ENCODE measurements at regions not wholly inside any gene's neighbourhood (a gene's known extent, or its start where the extent isn't known, plus 50 kb on each side); places are given as distances from the start of the nearest gene placed in this dataset.

DNA sequence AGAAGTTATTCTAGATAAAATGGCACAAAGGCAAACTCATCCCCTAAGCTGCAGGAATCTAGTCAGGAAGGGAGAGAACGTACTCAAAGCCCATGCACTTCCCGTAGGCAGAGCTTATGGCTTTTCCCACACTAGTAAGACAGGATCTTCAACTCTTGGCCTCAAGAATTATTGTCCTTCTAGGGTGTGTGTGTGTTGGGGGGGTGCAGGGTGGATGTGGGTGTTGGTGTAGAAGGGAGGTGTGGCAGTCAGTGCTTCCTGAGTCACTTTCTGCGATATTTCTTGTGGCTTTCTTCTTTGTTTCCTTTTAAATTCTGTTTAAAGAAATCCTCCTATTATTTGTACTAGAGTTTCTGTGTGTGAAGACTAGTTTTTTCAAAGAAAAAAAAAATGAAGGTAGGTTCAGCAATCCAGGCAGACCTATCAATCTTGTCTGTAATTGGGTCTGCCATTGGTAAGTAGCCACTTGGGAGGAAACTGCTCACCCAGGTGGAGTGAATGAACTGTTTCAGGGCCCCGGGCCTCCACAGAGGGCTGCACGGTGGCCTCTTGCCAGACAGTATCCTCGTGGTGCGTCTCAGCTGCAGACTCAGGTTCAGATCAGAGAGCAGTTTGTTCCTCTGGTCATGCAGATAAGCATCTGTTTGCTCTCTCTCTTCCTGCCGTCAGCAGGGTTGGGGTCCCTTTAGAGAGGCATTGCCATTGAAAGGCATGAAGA is 131.9 kb downstream of the NPR3 start:
- Mint-ChIP-seq H3K9me3 (peaks cover 0 to 2% (median 0%) of the 10 kb centered on the region in 8 donors), H3K27ac (no peak overlapping the region), H3K27me3 (peaks cover 0 to 2% of the 10 kb centered on the region in 2 donors), H3K4me3 (no peak overlapping the region), H3K36me3 (no peaks in the 10 kb centered on the region), H3K4me1 (no peaks in the 10 kb centered on the region)
- intact Hi-C loops (cut with micrococcal nuclease), result no loop called here
- Histone ChIP-seq H3K27me3 (ENCODE audit: insufficient read depth, low read length) (no peaks in the 10 kb centered on the region), H3K27ac (ENCODE audit: low read depth, low read length) (no peak overlapping the region), H3K36me3 (ENCODE audit: insufficient read depth, low read length) (no peaks in the 10 kb centered on the region), H3K4me1 (ENCODE audit: insufficient read depth, low read length) (no peaks in the 10 kb centered on the region), H3K9me3 (ENCODE audit: control insufficient read depth in 1 of 2, low read length in 2 of 2) (no peaks in the 10 kb centered on the region), H3K4me3 (ENCODE audit: low read length in 2 of 2) (no peak overlapping the region)
- ChIA-PET CTCF (ENCODE audit: partially characterized antibody) (no interaction called here), POLR2A (ENCODE audit: partially characterized antibody) (no interaction called here)
- DNase-seq, result no peak

DNA sequence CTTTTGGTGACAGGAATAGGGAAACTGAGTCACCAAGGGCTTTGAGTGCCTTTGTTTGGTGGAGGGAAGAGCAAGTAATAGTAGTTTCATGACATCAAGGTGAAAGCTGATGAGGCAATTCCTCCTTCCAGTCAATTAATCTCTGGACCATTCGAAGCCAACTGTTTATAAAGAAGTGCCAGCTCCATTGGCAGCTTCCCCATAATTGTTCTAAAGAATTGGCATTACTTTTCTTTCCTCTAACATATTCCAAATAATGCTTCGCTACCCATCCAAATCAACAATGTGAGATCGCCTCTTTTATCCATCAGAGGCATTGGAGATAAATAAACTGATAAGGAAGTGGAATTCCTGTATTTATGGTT is 132.4 kb downstream of the NPR3 start:
- H3K36me3 Mint-ChIP-seq, result no peaks in the 10 kb centered on the region
- no peak overlapping the region for H3K4me3 ChIP-seq (ENCODE audit: low read length in 2 of 2)
- no peak overlapping the region for H3K4me3 Mint-ChIP-seq
- peaks cover 0 to 2% of the 10 kb centered on the region in 2 donors for H3K27me3 Mint-ChIP-seq
- no peak for DNase-seq
- CTCF ChIA-PET (ENCODE audit: partially characterized antibody), result no interaction called here
- no peak overlapping the region for H3K27ac ChIP-seq (ENCODE audit: low read depth, low read length)
- no peak overlapping the region for H3K27ac Mint-ChIP-seq
- POLR2A ChIA-PET (ENCODE audit: partially characterized antibody), result no interaction called here
- no peaks in the 10 kb centered on the region for H3K9me3 ChIP-seq (ENCODE audit: control insufficient read depth in 1 of 2, low read length in 2 of 2)
- H3K9me3 Mint-ChIP-seq, result peaks cover 0 to 2% (median 0%) of the 10 kb centered on the region in 8 donors
- H3K36me3 ChIP-seq (ENCODE audit: insufficient read depth, low read length), result no peaks in the 10 kb centered on the region
- intact Hi-C loops (cut with micrococcal nuclease), result no loop called here
- H3K27me3 ChIP-seq (ENCODE audit: insufficient read depth, low read length), result no peaks in the 10 kb centered on the region
- H3K4me1 ChIP-seq (ENCODE audit: insufficient read depth, low read length), result no peaks in the 10 kb centered on the region
- no peaks in the 10 kb centered on the region for H3K4me1 Mint-ChIP-seq

DNA sequence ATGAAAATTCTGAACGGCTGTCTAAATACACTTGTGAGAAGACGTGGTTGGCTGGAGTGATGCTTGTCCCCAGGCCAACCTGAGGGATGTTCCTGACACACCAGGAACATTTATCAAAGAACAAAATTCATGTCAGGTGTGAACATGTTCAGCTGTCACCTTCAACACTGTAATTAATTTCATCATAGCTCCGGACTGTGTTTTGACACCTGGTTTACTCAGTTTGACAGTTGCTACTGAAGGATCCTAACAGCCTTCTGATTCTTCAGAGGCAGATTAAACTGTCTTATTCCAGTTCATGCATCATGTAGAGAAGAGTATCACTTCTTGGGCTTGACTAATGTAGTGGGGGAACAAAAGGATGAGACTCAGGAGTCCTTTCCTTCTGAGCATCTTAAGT is 134.1 kb downstream of the NPR3 start:
- ChIA-PET CTCF (ENCODE audit: partially characterized antibody) (no interaction called here), POLR2A (ENCODE audit: partially characterized antibody) (no interaction called here)
- intact Hi-C loops (cut with micrococcal nuclease), result no loop called here
- Mint-ChIP-seq H3K4me1 (no peaks in the 10 kb centered on the region), H3K4me3 (no peak overlapping the region), H3K27me3 (peaks cover 0 to 2% of the 10 kb centered on the region in 2 donors), H3K9me3 (peaks cover 0 to 2% (median 0%) of the 10 kb centered on the region in 8 donors), H3K36me3 (no peaks in the 10 kb centered on the region), H3K27ac (no peak overlapping the region)
- DNase-seq, result no peak
- no peaks in the 10 kb centered on the region for H3K4me1 ChIP-seq (ENCODE audit: insufficient read depth, low read length)
- no peak overlapping the region for H3K4me3 ChIP-seq (ENCODE audit: low read length in 2 of 2)
- H3K27me3 ChIP-seq (ENCODE audit: insufficient read depth, low read length), result no peaks in the 10 kb centered on the region
- no peaks in the 10 kb centered on the region for H3K36me3 ChIP-seq (ENCODE audit: insufficient read depth, low read length)
- no peaks in the 10 kb centered on the region for H3K9me3 ChIP-seq (ENCODE audit: control insufficient read depth in 1 of 2, low read length in 2 of 2)
- H3K27ac ChIP-seq (ENCODE audit: low read depth, low read length), result no peak overlapping the region

DNA sequence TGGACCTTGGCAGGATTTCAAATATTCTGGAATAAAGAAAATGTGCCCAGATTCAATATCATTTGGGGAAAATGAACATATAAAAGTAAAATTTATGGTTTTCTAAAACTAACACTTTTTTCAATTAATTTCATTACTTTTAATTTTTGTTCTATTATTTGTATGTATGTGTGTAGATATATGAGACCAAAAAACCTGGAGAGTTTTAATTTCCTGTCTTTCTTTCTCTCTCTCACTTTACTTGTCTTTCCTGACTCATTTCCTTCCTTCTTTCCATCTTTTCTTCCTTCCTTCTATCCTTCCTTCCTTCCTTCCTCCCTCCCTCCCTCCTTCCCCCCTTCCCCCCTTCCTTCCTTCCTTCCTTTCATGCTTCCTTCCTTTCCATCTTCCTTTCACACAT is 137.0 kb downstream of the NPR3 start:
- no peaks in the 10 kb centered on the region for H3K4me1 ChIP-seq (ENCODE audit: insufficient read depth, low read length)
- Mint-ChIP-seq H3K4me3 (no peak overlapping the region), H3K27ac (no peak overlapping the region), H3K36me3 (no peaks in the 10 kb centered on the region), H3K4me1 (no peaks in the 10 kb centered on the region), H3K27me3 (peaks cover 0 to 2% of the 10 kb centered on the region in 2 donors), H3K9me3 (peaks cover 0 to 4% (median 2%) of the 10 kb centered on the region in 8 donors)
- no peaks in the 10 kb centered on the region for H3K27me3 ChIP-seq (ENCODE audit: insufficient read depth, low read length)
- H3K9me3 ChIP-seq (ENCODE audit: control insufficient read depth in 1 of 2, low read length in 2 of 2), result no peaks in the 10 kb centered on the region
- intact Hi-C loops (cut with micrococcal nuclease), result no loop called here
- POLR2A ChIA-PET (ENCODE audit: partially characterized antibody), result no interaction called here
- H3K4me3 ChIP-seq (ENCODE audit: low read length in 2 of 2), result no peak overlapping the region
- DNase-seq, result no peak
- no peak overlapping the region for H3K27ac ChIP-seq (ENCODE audit: low read depth, low read length)
- CTCF ChIA-PET (ENCODE audit: partially characterized antibody), result no interaction called here
- H3K36me3 ChIP-seq (ENCODE audit: insufficient read depth, low read length), result no peaks in the 10 kb centered on the region

DNA sequence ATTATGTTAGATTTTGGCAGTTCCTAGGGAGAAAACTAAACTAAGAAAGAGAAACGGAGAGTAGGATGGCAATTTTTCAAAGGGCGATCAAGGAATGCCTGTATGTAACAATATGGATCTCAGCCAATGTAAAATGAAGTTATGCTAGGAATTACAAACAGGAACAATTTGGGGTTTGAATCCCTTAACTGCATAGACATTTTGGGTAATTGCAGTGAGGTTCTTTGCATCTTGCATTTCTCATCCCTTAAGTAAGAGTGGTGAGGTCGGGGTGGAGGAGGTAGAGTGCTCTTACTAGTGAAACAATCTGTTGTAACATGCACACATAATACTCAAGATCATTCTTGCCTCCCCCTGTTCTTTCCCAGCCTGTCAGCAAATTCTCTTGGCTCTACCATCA is 137.6 kb downstream of the NPR3 start:
- Histone ChIP-seq H3K27me3 (ENCODE audit: insufficient read depth, low read length) (no peaks in the 10 kb centered on the region), H3K9me3 (ENCODE audit: control insufficient read depth in 1 of 2, low read length in 2 of 2) (no peaks in the 10 kb centered on the region), H3K4me1 (ENCODE audit: insufficient read depth, low read length) (no peaks in the 10 kb centered on the region), H3K27ac (ENCODE audit: low read depth, low read length) (no peak overlapping the region), H3K4me3 (ENCODE audit: low read length in 2 of 2) (no peak overlapping the region), H3K36me3 (ENCODE audit: insufficient read depth, low read length) (no peaks in the 10 kb centered on the region)
- Mint-ChIP-seq H3K36me3 (no peaks in the 10 kb centered on the region), H3K4me1 (no peaks in the 10 kb centered on the region), H3K9me3 (peaks cover 0 to 4% (median 2%) of the 10 kb centered on the region in 8 donors), H3K27me3 (peaks cover 0 to 2% of the 10 kb centered on the region in 2 donors), H3K27ac (no peak overlapping the region), H3K4me3 (no peak overlapping the region)
- CTCF ChIA-PET (ENCODE audit: partially characterized antibody), result no interaction called here
- intact Hi-C loops (cut with micrococcal nuclease), result no loop called here
- POLR2A ChIA-PET (ENCODE audit: partially characterized antibody), result no interaction called here
- DNase-seq, result no peak

DNA sequence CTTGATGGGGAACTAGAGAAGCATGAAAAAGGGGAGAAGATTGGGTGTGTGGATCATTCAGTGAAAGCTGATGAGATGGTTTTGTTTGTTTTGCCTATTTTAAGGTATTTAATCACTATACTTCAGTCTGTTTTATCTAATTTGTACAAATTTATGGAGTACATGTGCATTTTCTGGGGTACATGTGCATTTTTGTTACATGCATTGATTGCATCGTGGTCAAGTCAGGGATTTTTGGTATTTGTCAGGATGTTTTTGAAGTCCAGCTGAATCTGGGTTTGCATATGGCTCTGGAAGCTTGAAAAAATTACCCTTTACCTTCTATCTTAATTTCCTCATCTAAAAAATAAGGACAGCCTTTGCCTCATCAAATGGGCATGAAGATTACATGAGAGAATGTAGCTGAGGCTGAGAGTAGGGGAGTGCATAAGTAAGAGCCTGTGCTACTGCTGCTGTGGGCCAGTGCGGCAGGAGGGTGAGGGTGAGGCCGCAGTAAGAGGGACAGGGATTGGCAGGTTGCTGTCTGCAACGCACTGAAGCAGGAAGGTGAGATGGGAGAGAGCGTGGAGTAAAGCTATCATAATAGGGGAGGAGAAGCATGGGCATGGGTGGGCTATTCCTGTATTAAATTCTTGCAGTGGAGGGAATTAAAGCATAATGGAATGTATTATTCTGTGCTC is 139.8 kb downstream of the NPR3 start:
- no peaks in the 10 kb centered on the region for H3K4me1 Mint-ChIP-seq
- no peaks in the 10 kb centered on the region for H3K36me3 Mint-ChIP-seq
- Histone ChIP-seq H3K4me1 (ENCODE audit: insufficient read depth, low read length) (no peaks in the 10 kb centered on the region), H3K27me3 (ENCODE audit: insufficient read depth, low read length) (no peaks in the 10 kb centered on the region), H3K4me3 (ENCODE audit: low read length in 2 of 2) (no peak overlapping the region), H3K36me3 (ENCODE audit: insufficient read depth, low read length) (no peaks in the 10 kb centered on the region), H3K27ac (ENCODE audit: low read depth, low read length) (no peak overlapping the region), H3K9me3 (ENCODE audit: control insufficient read depth in 1 of 2, low read length in 2 of 2) (no peaks in the 10 kb centered on the region)
- DNase-seq, result no peak
- no peak overlapping the region for H3K4me3 Mint-ChIP-seq
- no peak overlapping the region for H3K27ac Mint-ChIP-seq
- H3K9me3 Mint-ChIP-seq, result peaks cover 0 to 6% (median 3%) of the 10 kb centered on the region in 8 donors
- H3K27me3 Mint-ChIP-seq, result peaks cover 0 to 2% of the 10 kb centered on the region in 2 donors
- POLR2A ChIA-PET (ENCODE audit: partially characterized antibody), result no interaction called here
- CTCF ChIA-PET (ENCODE audit: partially characterized antibody), result no interaction called here
- intact Hi-C loops (cut with micrococcal nuclease), result no loop called here

DNA sequence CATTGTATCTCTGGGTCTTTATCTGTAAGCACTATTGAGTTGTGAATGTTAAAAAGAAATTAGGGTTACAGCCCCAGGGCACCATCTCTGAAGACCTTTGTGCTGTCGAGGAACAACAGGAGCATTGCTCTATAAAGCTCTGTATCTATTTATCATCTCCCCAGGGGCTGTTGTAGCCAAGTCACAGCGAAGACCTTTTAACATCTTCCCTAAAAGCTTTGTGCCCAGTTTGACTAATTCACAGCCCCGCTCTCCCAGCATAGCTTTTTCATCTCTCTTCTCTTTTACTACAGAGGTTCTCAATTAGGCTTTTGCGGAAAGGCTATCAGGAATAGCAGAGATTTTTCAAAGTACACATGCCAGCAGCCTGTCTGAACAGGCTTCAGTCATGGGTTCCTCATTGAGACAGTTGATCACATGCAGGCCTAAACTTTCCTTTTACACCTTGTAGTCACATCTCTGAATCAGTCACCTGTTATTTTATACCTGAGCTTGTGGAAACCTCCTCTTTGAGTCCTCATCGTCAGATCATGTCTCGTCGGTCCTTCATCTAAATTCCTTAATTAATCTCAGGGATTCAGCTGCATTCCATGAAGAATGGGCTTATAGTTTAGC is 140.5 kb downstream of the NPR3 start:
- Histone ChIP-seq H3K36me3 (ENCODE audit: insufficient read depth, low read length) (no peaks in the 10 kb centered on the region), H3K9me3 (ENCODE audit: control insufficient read depth in 1 of 2, low read length in 2 of 2) (no peaks in the 10 kb centered on the region), H3K27ac (ENCODE audit: low read depth, low read length) (no peak overlapping the region), H3K27me3 (ENCODE audit: insufficient read depth, low read length) (no peaks in the 10 kb centered on the region), H3K4me3 (ENCODE audit: low read length in 2 of 2) (no peak overlapping the region), H3K4me1 (ENCODE audit: insufficient read depth, low read length) (no peaks in the 10 kb centered on the region)
- intact Hi-C loops (cut with micrococcal nuclease), result no loop called here
- H3K9me3 Mint-ChIP-seq, result peaks cover 0 to 6% (median 3%) of the 10 kb centered on the region in 8 donors
- H3K27ac Mint-ChIP-seq, result no peak overlapping the region
- peaks cover 0 to 2% of the 10 kb centered on the region in 2 donors for H3K27me3 Mint-ChIP-seq
- H3K4me1 Mint-ChIP-seq, result no peaks in the 10 kb centered on the region
- POLR2A ChIA-PET (ENCODE audit: partially characterized antibody), result no interaction called here
- H3K36me3 Mint-ChIP-seq, result no peaks in the 10 kb centered on the region
- no peak overlapping the region for H3K4me3 Mint-ChIP-seq
- DNase-seq, result no peak
- CTCF ChIA-PET (ENCODE audit: partially characterized antibody), result no interaction called here
